DND-41 (cell line): ENCODE measurements at regions not wholly inside any gene's neighbourhood (a gene's known extent, or its start where the extent isn't known, plus 50 kb on each side); places are given as distances from the start of the nearest gene placed in this dataset.

Experiments used
- ATAC-seq: fragments of 200-7000 bp; cut with Tn5 transposase; 3 replicates; pipeline ENCODE4 v1.9.1; 2021; ENCODE audit warnings: low read depth; ENCODE audit not compliant: insufficient read depth
- DNase-seq: peaks from one replicate; pipeline ENCODE4 v3.0.0-alpha.2; 2020
- H2AFZ ChIP-seq: 2 replicates; pipeline ENCODE4 v1.6.0; 2012; ENCODE audit warnings: low read depth, low read length
- H3K27ac ChIP-seq: 2 replicates; pipeline ENCODE4 v1.5.1; 2012; ENCODE audit warnings: low read length, inconsistent platforms
- H3K27me3 ChIP-seq: fragments of 200-600 bp; sonication (generic); 2 replicates; pipeline ENCODE4 v1.6.0; 2012; ENCODE audit warnings: low read length, mild to moderate bottlenecking, inconsistent platforms; ENCODE audit not compliant: insufficient read depth, poor library complexity
- H3K36me3 ChIP-seq: 2 replicates; pipeline ENCODE4 v1.5.1; 2012; ENCODE audit warnings: low read length, inconsistent platforms; ENCODE audit not compliant: insufficient read depth
- H3K4me1 ChIP-seq: 2 replicates; pipeline ENCODE4 v1.5.1; 2012; ENCODE audit warnings: mild to moderate bottlenecking, low read length; ENCODE audit not compliant: insufficient read depth
- H3K4me2 ChIP-seq: 2 replicates; pipeline ENCODE4 v1.6.0; 2012; ENCODE audit warnings: mild to moderate bottlenecking, moderate library complexity, low read length, inconsistent platforms; ENCODE audit not compliant: insufficient read depth
- H3K4me3 ChIP-seq, 2 experiments: fragments of 200-600 bp in 1 of 2; shearing (Covaris generic) in 1 of 2; 2 replicates each; pipeline ENCODE4 v1.5.1; 2012 to 2016; ENCODE audit warnings: inconsistent platforms in 2 of 2, low read length in 2 of 2, mild to moderate bottlenecking in 2 of 2, low read depth in 1 of 2, moderate library complexity in 1 of 2
- H3K79me2 ChIP-seq: 2 replicates; pipeline ENCODE4 v1.6.0; 2012; ENCODE audit warnings: low read length, inconsistent platforms; ENCODE audit not compliant: insufficient read depth
- H3K9ac ChIP-seq: 2 replicates; pipeline ENCODE4 v1.6.0; 2012; ENCODE audit warnings: low read depth, mild to moderate bottlenecking, inconsistent platforms, low read length, moderate library complexity
- H3K9me3 ChIP-seq: 2 replicates; pipeline ENCODE4 v1.5.1; 2012; ENCODE audit warnings: low read length, moderate library complexity, mild to moderate bottlenecking, inconsistent platforms; ENCODE audit not compliant: insufficient read depth, severe bottlenecking
- H4K20me1 ChIP-seq: 2 replicates; pipeline ENCODE4 v1.6.0; 2012; ENCODE audit warnings: low read length; ENCODE audit not compliant: insufficient read depth
- CTCF ChIP-seq: IDR thresholded peaks from 2 replicates; pipeline ENCODE4 v1.5.1; 2012; ENCODE audit warnings: borderline replicate concordance, low read length, moderate library complexity, mild to moderate bottlenecking; ENCODE audit not compliant: poor library complexity, severe bottlenecking; ENCODE audit errors: extremely low read depth
- EZH2 ChIP-seq: IDR thresholded peaks from 3 replicates; pipeline ENCODE4 v1.6.1; 2012; ENCODE audit warnings: borderline replicate concordance, low read depth, mild to moderate bottlenecking, moderate library complexity, low read length, inconsistent platforms; ENCODE audit not compliant: severe bottlenecking

GRCh38 chr15:47374222-47374621 is 343.1 kb upstream of the SEMA6D start:
- DNase-seq, result no peak
- H3K27ac ChIP-seq, result no peak overlapping the region
- H3K9me3 ChIP-seq, result no peaks in the 10 kb centered on the region
- H3K9ac ChIP-seq, result no peak overlapping the region
- ATAC-seq, result no peak
- H3K4me1 ChIP-seq, result no peaks in the 10 kb centered on the region
- TF ChIP-seq CTCF (no peak), EZH2 (no peak)
- no peaks in the 10 kb centered on the region for H4K20me1 ChIP-seq
- H3K4me2 ChIP-seq, result no peak overlapping the region
- H3K27me3 ChIP-seq, result no peaks in the 10 kb centered on the region
- H3K4me3 ChIP-seq, result no peak overlapping the region
- H3K36me3 ChIP-seq, result no peaks in the 10 kb centered on the region
- no peaks in the 10 kb centered on the region for H3K79me2 ChIP-seq
- H2AFZ ChIP-seq, result no peak overlapping the region

- Histone ChIP-seq H3K79me2 (no peaks in the 10 kb centered on the region), H3K4me2 (no peak overlapping the region), H2AFZ (no peak overlapping the region), H3K4me3 (no peak overlapping the region), H3K27ac (no peak overlapping the region), H3K36me3 (no peaks in the 10 kb centered on the region), H3K9me3 (no peaks in the 10 kb centered on the region), H3K4me1 (no peaks in the 10 kb centered on the region), H4K20me1 (no peaks in the 10 kb centered on the region), H3K27me3 (no peaks in the 10 kb centered on the region), H3K9ac (no peak overlapping the region)
- ATAC-seq (no peak), DNase-seq (no peak)
- no peak for TF ChIP-seq CTCF
- TF ChIP-seq EZH2, result no peak
Observed at GRCh38 chr15:47376190-47376589, 341.1 kb upstream of the SEMA6D start.

- DNase-seq, result no peak
- Histone ChIP-seq H2AFZ (no peak overlapping the region), H3K27ac (no peak overlapping the region), H3K9ac (no peak overlapping the region), H3K27me3 (no peaks in the 10 kb centered on the region), H3K9me3 (no peaks in the 10 kb centered on the region), H3K4me1 (no peaks in the 10 kb centered on the region), H3K4me3 (no peak overlapping the region), H3K79me2 (no peaks in the 10 kb centered on the region), H3K36me3 (no peaks in the 10 kb centered on the region), H3K4me2 (no peak overlapping the region), H4K20me1 (no peaks in the 10 kb centered on the region)
- TF ChIP-seq EZH2 (no peak), CTCF (no peak)
- no peak for ATAC-seq
Observed at GRCh38 chr15:47377465-47377864, 339.8 kb upstream of the SEMA6D start.

- Histone ChIP-seq H3K9me3 (no peaks in the 10 kb centered on the region), H3K9ac (no peak overlapping the region), H3K36me3 (no peaks in the 10 kb centered on the region), H3K27me3 (no peaks in the 10 kb centered on the region), H3K27ac (no peak overlapping the region), H2AFZ (no peak overlapping the region), H3K4me3 (no peak overlapping the region), H3K4me1 (no peaks in the 10 kb centered on the region), H4K20me1 (no peaks in the 10 kb centered on the region), H3K79me2 (no peaks in the 10 kb centered on the region), H3K4me2 (no peak overlapping the region)
- ATAC-seq, result no peak
- TF ChIP-seq EZH2 (no peak), CTCF (no peak)
- no peak for DNase-seq
Observed at GRCh38 chr15:47378527-47378926, 338.8 kb upstream of the SEMA6D start.
